Right kidney (tissue), 1 donor: ENCODE measurements at regions not wholly inside any gene's neighbourhood (a gene's known extent, or its start where the extent isn't known, plus 50 kb on each side); places are given as distances from the start of the nearest gene placed in this dataset.

Experiments used
- DNase-seq: peaks from one replicate; pipeline ENCODE4 v3.0.0-alpha.2; 2016

- DNase-seq: no peak
These were observed 479.9 kb upstream of the NXPH2 start for GRCh38 chr2:139260052-139260430.

GRCh38 chr2:139259422-139260051, 479.3 kb upstream of the NXPH2 start:
- no peak for DNase-seq

- no peak for DNase-seq
These were observed 461.1 kb upstream of the NXPH2 start for GRCh38 chr2:139241286-139241685.

- no peak for DNase-seq
These were observed 456.8 kb upstream of the NXPH2 start for GRCh38 chr2:139237023-139237422.

- DNase-seq: no peak
These were observed 450.7 kb upstream of the NXPH2 start for GRCh38 chr2:139230881-139231280.

- DNase-seq: no peak
These were observed 448.1 kb upstream of the NXPH2 start for GRCh38 chr2:139228276-139228675.

GRCh38 chr2:139225961-139226360, 445.8 kb upstream of the NXPH2 start:
- no peak for DNase-seq

- DNase-seq: no peak
These were observed 438.0 kb upstream of the NXPH2 start for GRCh38 chr2:139218181-139218580.

GRCh38 chr2:139217641-139218040, 437.5 kb upstream of the NXPH2 start:
- no peak for DNase-seq

GRCh38 chr2:139216435-139216834, 436.2 kb upstream of the NXPH2 start:
- DNase-seq: no peak

- DNase-seq: no peak
These were observed 434.6 kb upstream of the NXPH2 start for GRCh38 chr2:139214801-139215200.

- DNase-seq: no peak
These were observed 429.4 kb upstream of the NXPH2 start for GRCh38 chr2:139209586-139209985.

- no peak for DNase-seq
These were observed 421.3 kb upstream of the NXPH2 start for GRCh38 chr2:139201516-139201915.

- DNase-seq: no peak
These were observed 416.6 kb upstream of the NXPH2 start for GRCh38 chr2:139196754-139197153.

GRCh38 chr2:139194546-139194945, 414.4 kb upstream of the NXPH2 start:
- no peak for DNase-seq

- DNase-seq: no peak
These were observed 396.9 kb upstream of the NXPH2 start for GRCh38 chr2:139177041-139177440.

GRCh38 chr2:139175510-139175909, 395.3 kb upstream of the NXPH2 start:
- DNase-seq: no peak

- no peak for DNase-seq
These were observed 390.2 kb upstream of the NXPH2 start for GRCh38 chr2:139170406-139170805.

GRCh38 chr2:139165601-139166000, 385.4 kb upstream of the NXPH2 start:
- DNase-seq: no peak

GRCh38 chr2:139165041-139165440, 384.9 kb upstream of the NXPH2 start:
- DNase-seq: no peak

GRCh38 chr2:139162957-139163356, 382.8 kb upstream of the NXPH2 start:
- DNase-seq: no peak

- DNase-seq: no peak
These were observed 382.3 kb upstream of the NXPH2 start for GRCh38 chr2:139162456-139162855.

GRCh38 chr2:139160836-139161235, 380.6 kb upstream of the NXPH2 start:
- DNase-seq: no peak

GRCh38 chr2:139159177-139159576, 379.0 kb upstream of the NXPH2 start:
- DNase-seq: no peak

GRCh38 chr2:139156730-139157129, 376.5 kb upstream of the NXPH2 start:
- DNase-seq: no peak
